ENCODE measurements at regions not wholly inside any gene's neighbourhood (a gene's known extent, or its start where the extent isn't known, plus 50 kb on each side); places are given as distances from the start of the nearest gene placed in this dataset.

- TF ChIP-seq CTCF (conservative IDR thresholded peaks at IDR 0.05) (no peak), EZH2 (IDR thresholded peaks at IDR 0.05; ENCODE audit: low read depth) (no peak)
These were observed 101.5 kb downstream of the UNC5CL start for GRCh38 chr6:40937491-40937890.

Data from PC-9 (cell line).